Activated CD8-positive, alpha-beta memory T cell treated with anti-CD3 and anti-CD28 coated beads, Interleukin-2, amount 50 U/mL, for 48 hours (primary cell): ENCODE measurements at regions not wholly inside any gene's neighbourhood (a gene's known extent, or its start where the extent isn't known, plus 50 kb on each side); places are given as distances from the start of the nearest gene placed in this dataset.
"Not testable (repeated sequence)": the region's sequence is repeated elsewhere in the genome, so short reads cannot be mapped to it uniquely, and the experiment has no call there.

Experiments used
- DNase-seq: peaks from one replicate; pipeline ENCODE4 v3.0.0-alpha.2; 2020

DNA sequence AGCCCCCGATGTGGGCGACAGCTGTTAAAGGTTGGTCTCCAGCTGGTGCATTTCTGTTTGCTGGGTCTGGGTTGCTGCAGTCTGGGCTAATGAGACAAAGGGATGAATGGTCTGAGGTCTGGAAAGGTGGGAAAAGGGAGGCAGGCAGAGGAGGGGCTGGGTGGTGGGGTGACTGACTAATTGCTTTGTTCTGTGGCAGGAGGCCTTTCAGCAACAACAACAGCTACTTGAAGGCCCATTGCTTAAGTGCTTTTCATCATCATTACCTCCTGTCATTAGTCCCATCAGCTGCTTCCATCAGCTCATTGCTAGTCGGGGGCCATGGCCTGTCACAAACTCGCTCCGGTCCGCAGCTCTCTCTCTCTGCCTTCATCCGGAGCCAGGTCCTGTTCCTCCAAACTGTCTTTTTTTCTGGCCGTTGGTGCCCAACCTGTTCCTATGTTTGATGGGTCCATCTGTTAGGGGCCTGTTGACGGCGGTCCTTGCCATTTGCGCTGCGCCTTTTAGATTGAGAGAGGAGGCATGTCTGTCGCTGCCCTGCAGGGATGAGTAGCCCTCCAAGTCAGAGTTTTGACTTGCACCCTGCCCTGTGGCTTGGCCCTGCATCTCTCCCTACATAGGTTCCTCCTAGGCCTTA, 105.6 kb upstream of the PLXNA2 start:
- DNase-seq, result no peak

DNA sequence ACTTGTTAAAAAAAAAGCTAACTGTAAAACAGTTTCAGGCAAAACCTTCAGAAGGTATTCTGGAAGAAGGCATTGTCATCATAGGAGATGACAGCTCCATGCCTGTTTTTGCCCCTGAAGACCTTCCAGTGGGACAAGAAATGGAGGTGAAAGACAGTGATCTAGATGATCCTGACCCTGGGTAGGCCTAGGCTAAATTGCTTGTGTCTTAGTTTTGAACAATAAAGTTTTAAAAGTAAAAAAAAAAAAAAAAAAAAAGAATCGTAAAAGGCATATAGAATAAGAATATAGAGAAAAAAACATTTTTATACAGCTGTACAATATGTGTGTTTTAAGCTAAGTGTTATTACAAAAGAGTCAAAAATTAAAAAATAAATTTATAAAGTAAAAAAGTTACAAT, 106.6 kb upstream of the PLXNA2 start:
- no peak for DNase-seq

DNA sequence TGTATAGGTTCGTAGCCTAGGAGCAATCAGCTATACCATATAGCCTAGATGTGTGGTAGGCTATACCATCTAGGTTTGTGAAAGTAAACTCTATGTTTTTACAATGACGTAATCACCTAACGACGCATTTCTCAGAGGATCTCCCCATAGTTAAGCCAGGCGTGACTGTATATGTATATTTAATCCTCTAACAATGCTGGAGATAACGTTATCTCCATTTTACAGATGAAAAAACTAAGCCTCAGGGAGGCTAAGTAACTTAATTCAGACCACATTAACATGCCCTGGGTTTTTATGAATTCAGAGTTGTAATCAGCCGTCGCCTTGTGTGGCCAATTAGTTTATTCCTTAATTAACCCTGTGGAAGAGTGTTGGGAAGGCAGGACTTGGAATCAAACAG, 107.7 kb upstream of the PLXNA2 start:
- DNase-seq, result no peak

DNA sequence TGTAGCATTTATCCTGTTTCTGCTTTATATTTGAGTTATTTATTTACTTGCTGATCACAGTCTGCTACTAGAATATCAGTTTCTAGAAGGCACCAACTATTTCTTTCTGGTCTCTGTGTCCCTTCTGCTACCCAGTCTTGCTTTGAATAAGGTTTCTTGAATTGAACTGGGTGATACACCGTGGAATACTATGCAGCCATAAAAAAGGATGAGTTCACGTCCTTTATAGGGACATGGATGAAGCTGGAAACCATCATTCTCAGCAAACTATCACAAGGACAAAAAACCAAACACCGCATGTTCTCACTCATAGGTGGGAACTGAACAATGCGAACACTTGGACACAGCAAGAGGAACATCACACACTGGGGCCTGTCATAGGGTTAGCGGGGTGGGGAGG, 109.6 kb upstream of the PLXNA2 start:
- DNase-seq, result not testable (repeated sequence)

DNA sequence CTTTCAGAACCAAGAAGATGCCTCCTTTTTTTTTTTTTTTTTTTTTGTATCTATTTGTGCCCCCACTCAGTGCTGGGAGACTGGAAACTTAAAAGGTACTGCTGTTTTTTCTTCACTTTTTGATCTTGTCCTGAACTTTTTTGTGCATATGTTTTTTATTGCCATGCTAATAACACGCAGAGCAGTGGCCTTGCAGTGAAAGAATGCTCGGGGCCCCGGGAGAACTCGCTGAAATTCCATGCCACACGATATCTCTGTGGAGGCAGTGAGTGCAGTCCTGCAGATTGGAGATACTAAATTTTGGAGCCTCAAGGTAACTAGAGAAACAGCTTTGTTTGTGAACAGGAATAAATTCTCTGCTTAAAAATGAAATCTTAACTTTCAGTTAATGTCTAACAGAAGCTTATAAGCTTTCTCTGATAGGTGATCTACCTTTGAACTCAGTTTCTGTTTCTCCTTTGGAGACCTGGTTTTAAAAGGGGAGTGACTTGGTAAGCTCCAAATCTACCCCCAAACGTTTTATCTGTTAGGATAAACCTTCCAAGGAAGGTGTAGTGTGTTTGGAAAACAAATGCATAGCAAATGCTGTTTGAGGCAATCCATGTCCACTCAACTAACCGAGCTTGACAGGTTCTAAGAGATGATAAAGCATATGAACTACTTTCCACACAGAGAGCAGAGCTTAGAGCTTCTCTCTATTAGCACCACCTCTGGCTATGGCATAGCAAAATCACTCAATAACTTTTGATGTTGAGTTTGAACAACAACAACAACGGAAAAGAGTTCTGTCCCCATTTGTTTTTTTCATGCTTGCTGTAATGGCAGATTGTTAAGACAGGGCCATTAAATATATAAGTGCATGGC, 113.7 kb upstream of the PLXNA2 start:
- DNase-seq, result no peak

DNA sequence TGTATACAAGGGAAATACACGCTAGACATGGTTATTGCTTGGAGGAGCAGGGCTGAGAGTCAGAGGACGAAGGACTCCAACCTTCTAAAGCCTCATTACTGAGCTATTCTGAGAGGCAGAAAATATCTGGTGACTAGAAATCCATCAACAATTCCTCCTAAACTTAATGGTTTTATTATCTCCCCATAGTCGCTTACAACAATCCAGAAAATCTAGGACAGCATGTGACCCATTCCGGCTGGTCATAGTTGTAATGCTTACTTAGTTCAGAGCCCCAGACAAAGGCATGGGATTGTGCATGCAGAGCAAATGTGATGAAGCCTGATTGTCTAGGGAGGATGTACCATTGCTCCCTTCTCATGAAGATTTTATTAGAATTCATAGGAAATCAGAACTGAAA, 114.5 kb upstream of the PLXNA2 start:
- no peak for DNase-seq

DNA sequence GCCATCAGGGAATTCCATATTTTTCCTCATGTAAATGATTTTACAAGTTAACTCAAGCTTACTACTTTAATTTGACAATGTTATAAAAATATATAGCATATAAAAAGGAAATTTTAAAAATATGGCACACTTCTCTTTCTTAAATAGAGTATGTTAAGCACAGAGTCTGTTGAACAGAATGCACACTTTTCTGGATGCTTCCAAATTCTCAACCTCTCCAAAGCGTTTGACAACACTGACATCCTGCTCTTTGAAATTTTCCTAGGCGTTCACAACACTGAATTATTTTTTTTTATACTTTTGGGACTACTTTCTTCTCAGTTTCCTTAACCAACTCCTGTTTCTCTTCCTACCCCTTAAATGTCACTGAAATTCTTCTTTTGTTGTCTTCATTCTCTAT, 117.8 kb upstream of the PLXNA2 start:
- DNase-seq, result no peak

DNA sequence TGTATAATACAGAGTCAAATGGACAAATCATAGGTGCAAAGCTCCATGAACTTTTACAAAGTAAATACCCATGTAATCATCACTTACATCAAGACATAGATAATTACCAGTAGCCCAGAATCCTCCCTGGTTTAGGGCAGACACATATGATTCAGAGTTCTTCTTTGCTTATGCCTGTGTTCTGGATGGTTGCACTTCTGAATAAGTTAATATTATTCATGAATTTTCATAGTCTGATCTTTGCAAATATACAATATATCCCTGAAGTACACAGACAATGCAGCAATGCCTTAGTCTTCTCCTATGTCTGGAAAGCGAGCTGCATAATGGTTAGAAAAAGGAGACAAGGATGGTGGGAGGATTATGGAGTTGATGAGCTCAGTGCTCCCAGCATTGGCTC, 122.4 kb upstream of the PLXNA2 start:
- DNase-seq, result no peak

DNA sequence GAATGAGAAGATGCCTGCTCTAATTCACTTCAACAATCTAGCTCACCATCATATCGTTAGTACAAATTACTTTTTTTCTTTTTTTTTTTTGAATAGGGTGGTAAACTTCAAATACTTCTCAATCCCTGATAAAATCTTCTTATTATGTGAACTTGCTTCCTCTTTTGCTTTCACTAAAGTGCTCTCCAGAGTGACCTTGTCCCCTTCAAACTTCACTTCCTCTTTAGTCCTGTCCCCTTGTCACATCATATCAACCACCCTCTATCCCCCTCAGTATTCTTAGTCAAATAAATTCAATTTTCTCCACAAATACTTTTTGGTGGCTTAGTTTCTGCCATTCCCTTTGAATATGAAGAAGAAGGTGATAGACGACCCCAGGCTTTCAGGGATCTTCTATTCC, 124.9 kb upstream of the PLXNA2 start:
- no peak for DNase-seq

DNA sequence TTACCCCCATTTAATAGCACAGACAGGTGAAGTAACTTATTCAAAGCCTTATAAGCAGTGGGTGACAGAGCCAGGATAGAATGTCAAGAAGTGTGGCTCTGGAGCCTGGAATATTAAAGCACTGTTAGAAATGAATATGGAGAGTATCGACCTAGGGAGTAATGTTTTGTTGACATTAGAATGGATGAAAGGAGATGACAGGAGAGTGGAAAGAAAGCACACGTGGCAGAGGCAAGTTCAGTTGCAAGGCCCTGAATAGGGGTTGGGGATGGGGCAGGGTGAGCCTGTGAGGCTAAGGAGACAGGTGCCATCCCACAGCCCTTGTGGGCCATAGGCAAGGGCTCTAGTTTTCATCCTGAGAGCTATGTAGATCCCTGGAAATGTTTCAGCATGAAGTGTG, 125.5 kb upstream of the PLXNA2 start:
- DNase-seq, result no peak

DNA sequence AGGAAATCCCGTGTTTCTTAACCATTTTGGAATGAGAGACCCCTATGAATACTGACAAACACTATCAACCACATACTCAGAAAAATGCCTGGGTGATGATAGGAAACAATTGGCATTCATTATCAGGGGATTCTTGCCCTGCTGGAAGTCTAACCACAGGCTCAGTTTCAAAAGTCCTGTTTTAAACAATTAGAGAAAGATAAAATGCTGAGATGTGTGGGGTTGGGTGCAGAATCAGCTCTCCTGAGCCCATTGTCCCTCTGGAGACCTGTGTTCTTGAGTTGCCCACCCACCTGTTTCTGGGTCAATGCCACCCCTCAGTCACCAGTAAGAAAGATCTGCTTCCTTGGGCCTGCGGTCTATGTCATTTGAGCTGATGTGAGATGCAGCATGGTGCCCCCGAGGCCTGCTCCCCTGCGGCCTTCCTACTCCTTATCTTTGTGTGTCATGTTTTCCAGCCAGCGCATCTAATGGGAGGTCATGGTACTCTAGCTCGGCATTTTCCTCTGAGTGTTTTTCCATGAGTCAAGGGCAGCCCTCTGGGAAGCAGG, 130.3 kb upstream of the PLXNA2 start:
- no peak for DNase-seq

DNA sequence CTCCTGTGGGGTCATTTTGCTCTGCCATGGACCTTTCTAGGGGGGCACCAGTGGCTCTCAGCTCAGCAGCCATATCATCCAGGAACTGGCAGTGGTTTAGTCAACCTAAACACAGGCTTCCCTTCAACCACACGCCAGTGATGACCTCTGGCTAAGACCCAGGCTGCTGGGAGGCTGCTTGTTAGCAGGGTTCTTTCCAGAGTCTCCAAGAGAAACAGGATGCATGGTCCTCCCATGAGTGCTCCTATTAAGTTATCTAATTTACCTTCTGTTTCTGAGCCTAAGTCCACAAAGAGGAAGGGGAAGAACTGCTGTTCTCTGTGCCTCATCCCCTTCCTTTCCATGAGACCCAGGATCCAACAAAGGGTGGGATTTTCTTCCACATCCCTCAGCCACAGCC, 137.3 kb upstream of the PLXNA2 start:
- no peak for DNase-seq

DNA sequence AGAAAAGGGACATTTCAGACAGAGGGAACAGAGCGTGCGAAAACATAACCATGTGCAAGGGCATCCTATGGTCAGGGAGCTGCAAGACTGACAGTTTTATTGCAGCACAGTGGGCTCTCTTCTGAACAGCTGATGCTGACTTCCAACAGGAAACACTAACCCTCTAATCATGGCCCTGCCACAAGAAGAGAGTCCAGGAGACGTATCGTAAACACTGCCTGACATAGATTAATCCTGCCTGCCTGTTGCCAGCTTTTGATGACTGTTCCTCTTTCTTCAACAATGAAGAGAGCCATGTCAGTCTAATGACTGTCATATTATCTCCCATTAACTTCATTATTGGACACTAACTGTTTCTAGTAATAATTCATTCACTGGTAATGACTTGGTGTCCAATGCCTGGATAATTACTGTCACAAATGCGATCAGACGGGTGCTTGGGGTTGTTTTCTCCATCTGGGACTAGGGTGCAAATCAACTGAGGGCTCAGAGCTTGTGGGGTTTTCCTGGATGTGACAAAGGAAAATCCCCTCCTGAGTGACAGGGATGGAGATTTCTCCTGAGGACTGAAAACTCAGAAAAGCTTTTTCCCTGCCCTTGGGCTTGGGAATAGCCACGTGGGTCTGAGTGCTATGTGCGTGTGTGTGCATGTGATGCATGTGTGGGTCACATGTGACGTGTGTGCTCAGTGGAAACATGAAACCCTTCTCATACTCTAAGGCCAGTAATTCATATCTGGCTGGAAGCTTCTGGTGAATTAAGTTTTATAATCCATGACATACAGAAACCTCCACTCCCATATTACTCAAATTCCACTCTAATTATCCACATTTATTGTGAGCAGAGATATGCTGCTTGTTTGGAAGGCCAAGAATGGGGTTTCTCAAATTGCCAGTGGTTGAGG, 144.0 kb upstream of the PLXNA2 start:
- no peak for DNase-seq

DNA sequence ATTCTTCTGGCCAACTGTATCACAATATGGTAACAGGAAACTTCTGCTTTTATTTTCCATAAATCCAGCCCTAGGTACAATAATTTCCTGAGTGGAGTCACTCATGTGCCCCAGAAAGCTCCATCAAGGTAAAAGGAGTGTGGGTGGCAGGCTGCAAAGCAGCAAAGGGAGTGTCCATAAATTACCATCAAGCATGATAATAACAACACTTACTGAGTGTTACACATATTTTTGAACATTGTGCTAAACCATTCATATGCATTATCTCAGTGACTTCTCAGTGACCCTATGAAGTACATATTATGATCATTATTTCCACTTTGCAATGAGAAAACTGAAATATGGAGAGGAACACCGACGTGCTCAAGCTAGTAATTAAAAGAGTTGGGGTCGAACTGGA, 149.2 kb upstream of the PLXNA2 start:
- no peak for DNase-seq

DNA sequence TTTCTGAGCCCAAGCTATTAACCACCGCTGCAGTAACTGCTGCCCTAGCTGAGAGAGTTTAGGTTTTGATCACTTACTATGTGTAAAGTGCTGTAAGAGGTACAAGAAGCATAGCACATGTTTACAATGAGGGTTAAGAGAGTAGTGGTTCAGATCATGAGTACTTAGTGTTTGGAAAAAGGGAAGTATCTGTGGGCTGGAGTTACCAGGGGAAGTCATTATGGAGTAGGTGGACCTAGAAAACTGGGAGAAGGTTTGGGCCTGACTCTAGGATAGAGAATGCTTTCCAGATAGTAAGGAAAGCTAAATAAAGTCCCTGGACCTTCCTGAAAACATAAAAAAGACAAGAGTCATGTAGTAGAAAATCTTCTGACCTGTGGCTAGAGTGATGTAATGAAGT, 149.6 kb upstream of the PLXNA2 start:
- DNase-seq, result no peak

DNA sequence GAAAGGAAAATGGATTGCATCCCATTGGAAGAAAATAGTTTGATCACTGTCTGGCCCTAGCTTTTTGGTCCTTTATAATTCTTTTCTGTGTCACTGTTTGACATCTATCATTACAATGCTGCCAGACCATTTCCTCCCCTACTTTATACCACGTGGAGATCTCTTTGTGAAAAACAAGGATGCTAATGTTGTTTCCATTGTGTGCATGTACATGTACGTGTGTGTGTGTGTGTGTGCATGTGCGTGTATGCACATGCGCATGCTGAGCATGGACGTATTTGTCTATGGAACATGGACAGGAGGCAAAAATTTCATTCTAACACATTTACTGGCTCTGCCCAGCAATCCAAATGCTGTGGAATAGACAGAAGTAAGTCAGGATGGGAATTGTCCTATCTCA, 153.1 kb upstream of the PLXNA2 start:
- DNase-seq, result no peak

DNA sequence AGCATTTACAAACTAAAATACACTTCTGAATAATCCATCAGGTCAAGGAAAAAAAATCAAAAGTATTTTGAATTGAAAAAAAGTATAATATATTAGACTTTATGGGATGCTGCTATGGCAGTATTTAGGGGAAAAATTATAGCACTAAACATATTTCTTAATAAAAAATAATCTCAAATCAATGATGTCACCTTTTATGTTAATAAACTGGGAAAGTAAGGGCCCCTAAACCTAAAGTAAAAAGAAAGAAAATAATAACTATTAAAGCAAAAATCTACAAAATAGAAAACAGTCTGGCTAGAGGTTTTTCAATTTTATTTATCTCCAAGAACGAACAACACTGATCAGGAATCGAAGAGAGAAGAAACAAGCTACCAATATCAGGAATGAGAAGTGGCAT, 160.8 kb upstream of the PLXNA2 start:
- no peak for DNase-seq

DNA sequence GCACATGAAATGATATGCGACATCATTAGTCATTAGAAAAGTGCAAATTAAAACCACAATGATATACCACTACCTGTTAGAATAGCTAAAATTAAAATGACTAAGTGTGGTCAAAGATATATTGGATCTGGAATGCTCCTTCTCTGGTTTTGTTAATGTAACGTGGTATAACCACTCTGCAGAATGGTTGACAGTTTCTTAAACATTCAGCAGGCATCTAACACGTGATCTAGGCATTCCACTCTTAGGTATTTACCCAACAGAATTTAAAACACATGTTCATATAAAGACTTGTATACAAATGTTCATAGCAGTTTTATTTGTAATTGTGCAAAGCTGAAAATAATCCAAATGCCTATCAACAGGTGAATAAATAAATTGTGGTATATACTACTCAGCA, 165.0 kb upstream of the PLXNA2 start:
- no peak for DNase-seq

DNA sequence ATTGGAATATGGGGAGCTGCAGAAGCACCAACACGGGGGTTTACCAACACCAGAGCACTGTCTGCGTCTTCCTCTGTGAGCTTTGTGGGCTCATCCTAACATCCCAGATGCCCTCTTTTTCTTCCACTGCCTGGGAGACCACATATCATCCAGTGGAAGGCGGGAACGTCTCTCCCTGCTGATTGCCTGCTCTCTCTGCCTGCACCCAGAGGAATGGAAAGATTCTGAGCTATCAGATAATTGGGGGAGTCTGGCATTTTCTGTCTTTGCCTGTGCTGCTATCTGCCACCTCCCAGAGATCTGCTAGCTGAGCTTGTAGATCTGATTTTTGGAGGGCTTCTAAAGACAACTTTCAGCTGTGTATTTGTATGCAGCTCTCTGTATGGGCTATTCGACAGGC, 166.2 kb upstream of the PLXNA2 start:
- DNase-seq, result no peak

DNA sequence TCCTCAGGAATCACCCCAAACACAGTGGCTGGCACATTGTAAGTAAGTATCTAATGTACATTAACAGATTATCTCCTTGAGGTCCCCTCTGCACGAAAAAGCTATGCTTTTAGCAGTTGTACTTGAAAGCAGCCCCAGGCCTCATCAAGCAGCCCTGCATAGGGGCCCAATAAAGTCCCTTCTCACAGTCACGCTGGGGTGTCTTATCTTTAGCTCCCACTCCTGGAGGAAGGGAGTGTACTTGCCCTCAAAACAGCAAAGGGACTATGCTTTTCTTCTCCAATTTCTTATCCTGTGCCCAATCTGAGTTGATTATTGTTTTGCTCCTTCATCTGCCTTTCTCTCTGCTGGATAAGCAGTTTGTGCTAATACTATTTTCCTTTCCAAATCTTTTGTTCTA, 168.8 kb upstream of the PLXNA2 start:
- no peak for DNase-seq

DNA sequence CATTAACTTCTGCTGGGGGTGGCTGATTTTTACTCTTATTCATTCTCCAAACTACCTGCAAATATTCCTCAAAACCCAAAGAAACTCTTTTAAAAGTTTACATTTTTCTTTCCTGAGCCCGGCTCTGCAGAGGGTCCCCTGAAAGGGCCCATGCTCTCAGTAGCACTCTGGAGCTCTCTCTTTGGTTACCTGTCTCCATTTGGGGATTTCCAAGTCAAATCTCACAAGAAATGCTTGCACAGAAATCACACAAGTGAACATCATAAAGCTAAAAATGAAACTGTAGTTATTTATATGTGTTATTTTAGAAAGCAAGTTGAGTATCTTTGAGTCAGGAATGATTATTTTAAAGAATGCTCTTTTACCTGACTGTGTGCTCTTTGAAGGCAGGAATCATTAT, 174.5 kb upstream of the PLXNA2 start:
- no peak for DNase-seq

DNA sequence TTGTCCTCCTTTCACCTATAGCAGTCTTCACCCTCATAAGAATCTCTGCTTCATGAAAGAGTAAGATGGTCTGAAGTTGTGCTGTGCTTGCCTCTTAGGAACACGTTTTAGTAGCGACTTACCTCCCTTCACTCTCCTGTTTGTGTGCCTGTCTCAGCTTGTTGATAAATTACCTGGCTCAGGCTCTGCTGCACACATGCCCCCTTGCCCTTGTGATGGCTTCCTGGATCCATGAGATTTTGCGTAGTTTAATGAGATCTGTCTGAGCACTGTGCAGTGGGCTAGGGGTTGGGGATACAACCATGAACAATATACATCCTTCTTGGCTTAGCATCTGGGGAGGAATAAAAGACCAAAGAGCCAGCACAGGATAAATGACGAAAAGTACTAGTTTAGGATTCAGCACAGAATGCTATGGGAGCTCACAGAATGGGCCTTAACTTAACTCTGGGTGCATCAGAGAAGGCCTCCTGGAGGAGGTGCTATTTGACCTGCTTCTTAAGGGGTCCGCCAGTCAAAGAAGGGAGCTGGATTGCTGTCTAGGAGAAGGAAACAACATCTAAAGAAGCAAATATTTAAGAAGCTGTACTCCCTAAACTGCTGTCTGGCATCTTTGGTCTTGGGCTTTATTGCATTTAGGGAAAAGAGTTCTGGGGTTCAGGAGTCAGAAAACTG, 175.7 kb upstream of the PLXNA2 start:
- DNase-seq, result no peak

DNA sequence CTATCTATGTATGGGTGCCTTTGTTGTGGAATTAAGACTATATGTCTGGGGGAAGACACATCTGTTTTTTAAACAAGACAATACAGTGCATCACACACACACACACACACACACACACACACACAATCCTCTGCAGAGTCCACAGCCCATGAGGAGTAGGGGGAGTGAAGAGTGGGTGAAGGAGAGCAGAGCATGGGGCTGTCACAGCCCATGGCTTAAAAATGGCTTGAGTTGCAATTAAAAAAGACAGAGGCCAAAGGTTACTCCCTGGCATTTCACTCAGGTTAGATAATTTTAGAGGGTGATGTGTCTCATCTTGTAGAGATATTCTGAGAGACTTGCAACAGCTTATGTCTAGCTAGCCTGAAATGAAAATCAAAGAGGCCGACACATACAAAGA, 176.5 kb upstream of the PLXNA2 start:
- DNase-seq, result no peak
